Caco-2 (cell line): ENCODE measurements at regions not wholly inside any gene's neighbourhood (a gene's known extent, or its start where the extent isn't known, plus 50 kb on each side); places are given as distances from the start of the nearest gene placed in this dataset.

Experiments
- BruUV-seq: library from RNA; stranded (reverse); fragments of 400-500 nt; replicated peaks from 2 replicates; lab custom pipeline; 2021; lab: Mats Ljungman, UMichigan
- CTCF ChIA-PET: fragments of 300-600 bp; sonication (Branson Sonifier 250); formaldehyde crosslinking; loops from one replicate; lab custom pipeline; 2022; ENCODE audit warnings: antibody characterized with exemption; lab: Charles Lee
- POLR2A ChIA-PET: fragments of 300-600 bp; sonication (Branson Sonifier 250); formaldehyde crosslinking; loops from one replicate; lab custom pipeline; 2022; ENCODE audit warnings: antibody characterized with exemption; lab: Charles Lee
- DNase-seq, 2 experiments: peaks; one replicate each; pipeline versions ENCODE4 v3.0.0 to v3.0.0-alpha.2; 2020 to 2022
- H3K27me3 ChIP-seq: replicated peaks from 2 replicates; pipeline ENCODE4 v1.6.0; 2011; ENCODE audit warnings: low read length; ENCODE audit not compliant: control insufficient read depth, insufficient read depth
- H3K36me3 ChIP-seq: 2 replicates; pipeline ENCODE4 v1.5.1; 2011; ENCODE audit warnings: low read length; ENCODE audit not compliant: control insufficient read depth, insufficient read depth
- H3K4me1 ChIP-seq: fragments of 250-450 bp; sonication (Bioruptor Pico); 2 replicates; pipeline ENCODE4 v1.5.1; 2020; ENCODE audit warnings: mild to moderate bottlenecking
- H3K4me3 ChIP-seq: 2 replicates; pipeline ENCODE4 v1.5.1; 2011; ENCODE audit warnings: low read depth, mild to moderate bottlenecking, control low read depth, low read length
- H3K9me3 ChIP-seq: fragments of 250-450 bp; sonication (Bioruptor Pico); 2 replicates; pipeline ENCODE4 v1.5.1; 2020; ENCODE audit warnings: mild to moderate bottlenecking, moderate library complexity
- H3K27ac Mint-ChIP-seq: one replicate; pipeline ENCODE4 v1.8.0; 2022; ENCODE audit warnings: mixed read lengths; ENCODE audit not compliant: unreplicated experiment
- H3K27me3 Mint-ChIP-seq: one replicate; pipeline ENCODE4 v1.8.0; 2022; ENCODE audit warnings: mixed read lengths; ENCODE audit not compliant: insufficient read depth, unreplicated experiment
- H3K36me3 Mint-ChIP-seq: one replicate; pipeline ENCODE4 v1.8.0; 2022; ENCODE audit warnings: mild to moderate bottlenecking, mixed read lengths; ENCODE audit not compliant: insufficient read depth, unreplicated experiment
- H3K4me1 Mint-ChIP-seq: one replicate; pipeline ENCODE4 v1.8.0; 2022; ENCODE audit warnings: low read depth, mixed read lengths; ENCODE audit not compliant: unreplicated experiment
- H3K4me3 Mint-ChIP-seq: one replicate; pipeline ENCODE4 v1.8.0; 2022; ENCODE audit warnings: mild to moderate bottlenecking, moderate library complexity, mixed read lengths; ENCODE audit not compliant: unreplicated experiment
- H3K9me3 Mint-ChIP-seq: one replicate; pipeline ENCODE4 v1.8.0; 2022; ENCODE audit warnings: mixed read lengths; ENCODE audit not compliant: unreplicated experiment
- intact Hi-C: fragments of 100-400 bp; cut with micrococcal nuclease; formaldehyde crosslinking; loops from one replicate; pipeline ENCODE4 v1.10.0; 2022; ENCODE audit not compliant: unreplicated experiment
- TF ChIP-seq, protein P1 (sequence below), 2 experiments: fragments of 200-600 bp in 1 of 2; IDR thresholded peaks; 1 replicate in 1 of 2; 2 replicates in 1 of 2; pipeline versions ENCODE4 v1.5.1 to v1.8.0; 2011 to 2022; ENCODE audit warnings: antibody characterized with exemption in 1 of 2, control low read depth in 1 of 2, inconsistent platforms in 1 of 2, low read depth in 1 of 2, low read length in 1 of 2, mild to moderate bottlenecking in 1 of 2, moderate library complexity in 1 of 2; ENCODE audit not compliant: insufficient read depth in 1 of 2, severe bottlenecking in 1 of 2, unreplicated experiment in 1 of 2

DNA sequence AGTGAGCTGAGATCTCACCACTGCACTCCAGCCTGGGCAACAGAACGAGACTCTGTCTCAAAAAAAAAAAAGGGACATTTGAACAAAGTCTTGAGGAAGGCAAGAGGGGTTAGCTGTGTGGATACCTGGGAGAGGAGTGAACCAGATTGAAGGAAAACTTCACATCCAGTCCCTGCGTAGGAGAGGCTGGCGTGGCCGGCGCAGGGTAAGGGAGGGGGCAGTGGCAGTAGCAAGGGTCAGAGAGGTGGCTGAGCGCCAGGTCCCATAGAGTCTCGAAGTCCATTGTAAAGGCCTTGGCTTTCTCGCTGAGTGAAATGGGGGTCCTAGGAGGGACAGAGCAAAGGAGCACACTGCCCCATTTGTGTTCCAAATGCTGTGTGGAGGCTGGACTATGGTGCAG lies 171.8 kb upstream of the WSCD1 start:
- H3K4me1 Mint-ChIP-seq: no peaks in the 10 kb centered on the region
- no peaks in the 10 kb centered on the region for H3K36me3 ChIP-seq

DNA sequence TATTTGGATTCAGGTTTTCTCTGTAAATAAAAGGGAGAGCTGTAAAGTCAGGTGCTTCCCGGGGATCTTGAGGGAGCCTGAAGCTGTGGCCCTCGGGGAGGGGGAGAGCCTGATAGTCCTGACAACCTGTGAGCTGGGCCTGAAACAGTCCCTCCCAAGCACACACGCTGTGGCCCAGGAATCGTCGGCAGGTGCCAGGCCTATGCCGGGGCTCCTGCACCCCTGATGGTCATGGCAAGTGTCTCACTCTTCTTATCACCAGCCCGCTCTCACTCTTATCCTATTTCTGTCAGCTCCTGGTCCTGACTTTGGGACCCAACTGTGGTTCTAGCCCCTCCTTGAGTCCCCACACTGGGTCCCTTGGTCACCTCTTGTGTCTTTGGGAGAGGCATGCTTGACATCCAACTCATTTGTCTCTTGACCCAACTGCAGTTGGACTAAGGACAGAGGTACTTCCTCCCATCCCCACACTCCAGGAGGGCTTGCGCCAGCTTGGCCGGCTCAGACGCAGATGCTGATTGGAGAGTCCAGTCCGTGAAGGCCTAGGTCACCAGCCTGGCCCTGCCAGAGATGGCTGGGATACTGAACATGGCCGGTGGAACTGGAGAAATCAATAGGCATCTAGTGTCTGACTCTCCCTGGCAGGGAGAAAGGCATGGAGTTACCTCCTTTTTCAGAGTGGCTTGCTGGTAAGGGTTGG lies 170.5 kb upstream of the WSCD1 start:
- DNase-seq: no peak
- TF ChIP-seq, protein P1, sequence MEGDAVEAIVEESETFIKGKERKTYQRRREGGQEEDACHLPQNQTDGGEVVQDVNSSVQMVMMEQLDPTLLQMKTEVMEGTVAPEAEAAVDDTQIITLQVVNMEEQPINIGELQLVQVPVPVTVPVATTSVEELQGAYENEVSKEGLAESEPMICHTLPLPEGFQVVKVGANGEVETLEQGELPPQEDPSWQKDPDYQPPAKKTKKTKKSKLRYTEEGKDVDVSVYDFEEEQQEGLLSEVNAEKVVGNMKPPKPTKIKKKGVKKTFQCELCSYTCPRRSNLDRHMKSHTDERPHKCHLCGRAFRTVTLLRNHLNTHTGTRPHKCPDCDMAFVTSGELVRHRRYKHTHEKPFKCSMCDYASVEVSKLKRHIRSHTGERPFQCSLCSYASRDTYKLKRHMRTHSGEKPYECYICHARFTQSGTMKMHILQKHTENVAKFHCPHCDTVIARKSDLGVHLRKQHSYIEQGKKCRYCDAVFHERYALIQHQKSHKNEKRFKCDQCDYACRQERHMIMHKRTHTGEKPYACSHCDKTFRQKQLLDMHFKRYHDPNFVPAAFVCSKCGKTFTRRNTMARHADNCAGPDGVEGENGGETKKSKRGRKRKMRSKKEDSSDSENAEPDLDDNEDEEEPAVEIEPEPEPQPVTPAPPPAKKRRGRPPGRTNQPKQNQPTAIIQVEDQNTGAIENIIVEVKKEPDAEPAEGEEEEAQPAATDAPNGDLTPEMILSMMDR (IDR thresholded peaks at IDR 0.05; ENCODE audit: insufficient read depth in 1 of 2, low read depth in 1 of 2, low read length in 1 of 2, severe bottlenecking in 1 of 2, unreplicated experiment in 1 of 2): no peak
- H3K4me1 Mint-ChIP-seq: no peaks in the 10 kb centered on the region
- Histone ChIP-seq H3K27me3 (no peaks in the 10 kb centered on the region), H3K4me3 (no peak overlapping the region), H3K9me3 (no peaks in the 10 kb centered on the region), H3K36me3 (no peaks in the 10 kb centered on the region), H3K4me1 (no peaks in the 10 kb centered on the region)
- no TSS peak for BruUV-seq
- H3K9me3 Mint-ChIP-seq: no peaks in the 10 kb centered on the region
- H3K4me3 Mint-ChIP-seq: no peak overlapping the region
- intact Hi-C loops: no loop called here
- CTCF ChIA-PET: no interaction called here
- POLR2A ChIA-PET: no interaction called here
- peaks cover 5% of the 10 kb centered on the region for H3K27me3 Mint-ChIP-seq
- no peaks in the 10 kb centered on the region for H3K36me3 Mint-ChIP-seq
- no peak overlapping the region for H3K27ac Mint-ChIP-seq

More for the DNA sequence above, 171.8 kb upstream of the WSCD1 start:
- Mint-ChIP-seq H3K27ac (no peak overlapping the region), H3K27me3 (peaks cover 7% of the 10 kb centered on the region), H3K36me3 (no peaks in the 10 kb centered on the region), H3K4me3 (no peak overlapping the region), H3K9me3 (no peaks in the 10 kb centered on the region)
- ChIA-PET CTCF (no interaction called here), POLR2A (no interaction called here)
- no peak for DNase-seq
- no peaks in the 10 kb centered on the region for H3K9me3 ChIP-seq
- intact Hi-C loops: no loop called here
- no peak overlapping the region for H3K4me3 ChIP-seq
- H3K4me1 ChIP-seq: no peaks in the 10 kb centered on the region
- BruUV-seq: no TSS peak
- no peaks in the 10 kb centered on the region for H3K27me3 ChIP-seq
- TF ChIP-seq, protein P1 (IDR thresholded peaks at IDR 0.05; ENCODE audit: insufficient read depth in 1 of 2, low read depth in 1 of 2, low read length in 1 of 2, severe bottlenecking in 1 of 2, unreplicated experiment in 1 of 2): no peak

DNA sequence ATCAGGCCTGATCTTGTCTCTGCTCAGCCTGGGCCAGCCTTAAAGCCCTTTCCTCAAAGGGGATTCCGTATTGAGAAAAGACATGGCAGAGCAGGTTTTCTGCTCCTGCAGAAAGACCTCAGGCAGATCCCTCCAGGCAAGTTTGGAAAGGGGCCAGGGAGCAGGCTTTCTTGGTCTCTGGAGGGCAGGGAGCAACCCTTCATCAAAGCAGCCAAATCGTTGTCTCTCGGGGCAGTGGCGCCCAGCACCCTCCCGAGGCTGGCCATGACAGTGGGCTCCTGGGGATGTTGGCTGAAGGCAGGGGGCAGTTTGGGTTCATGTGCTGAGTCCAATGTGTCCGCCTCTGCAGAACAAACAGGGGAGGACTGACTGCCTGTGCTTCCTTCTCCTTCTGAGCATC lies 168.4 kb upstream of the WSCD1 start:
- intact Hi-C loops: no loop called here
- no peaks in the 10 kb centered on the region for H3K36me3 Mint-ChIP-seq
- CTCF ChIA-PET: no interaction called here

More for the DNA sequence above, 168.4 kb upstream of the WSCD1 start:
- no peak for DNase-seq
- no peaks in the 10 kb centered on the region for H3K9me3 ChIP-seq
- Mint-ChIP-seq H3K4me3 (no peak overlapping the region), H3K9me3 (no peaks in the 10 kb centered on the region), H3K27ac (no peak overlapping the region), H3K4me1 (no peaks in the 10 kb centered on the region), H3K27me3 (no peaks in the 10 kb centered on the region)
- H3K4me1 ChIP-seq: no peaks in the 10 kb centered on the region
- BruUV-seq: no TSS peak
- no peak overlapping the region for H3K4me3 ChIP-seq
- TF ChIP-seq, protein P1 (IDR thresholded peaks at IDR 0.05; ENCODE audit: insufficient read depth in 1 of 2, low read depth in 1 of 2, low read length in 1 of 2, severe bottlenecking in 1 of 2, unreplicated experiment in 1 of 2): no peak
- POLR2A ChIA-PET: no interaction called here
- no peaks in the 10 kb centered on the region for H3K27me3 ChIP-seq
- no peaks in the 10 kb centered on the region for H3K36me3 ChIP-seq
